ENCODE measurements at regions not wholly inside any gene's neighbourhood (a gene's known extent, or its start where the extent isn't known, plus 50 kb on each side); places are given as distances from the start of the nearest gene placed in this dataset.

DNA sequence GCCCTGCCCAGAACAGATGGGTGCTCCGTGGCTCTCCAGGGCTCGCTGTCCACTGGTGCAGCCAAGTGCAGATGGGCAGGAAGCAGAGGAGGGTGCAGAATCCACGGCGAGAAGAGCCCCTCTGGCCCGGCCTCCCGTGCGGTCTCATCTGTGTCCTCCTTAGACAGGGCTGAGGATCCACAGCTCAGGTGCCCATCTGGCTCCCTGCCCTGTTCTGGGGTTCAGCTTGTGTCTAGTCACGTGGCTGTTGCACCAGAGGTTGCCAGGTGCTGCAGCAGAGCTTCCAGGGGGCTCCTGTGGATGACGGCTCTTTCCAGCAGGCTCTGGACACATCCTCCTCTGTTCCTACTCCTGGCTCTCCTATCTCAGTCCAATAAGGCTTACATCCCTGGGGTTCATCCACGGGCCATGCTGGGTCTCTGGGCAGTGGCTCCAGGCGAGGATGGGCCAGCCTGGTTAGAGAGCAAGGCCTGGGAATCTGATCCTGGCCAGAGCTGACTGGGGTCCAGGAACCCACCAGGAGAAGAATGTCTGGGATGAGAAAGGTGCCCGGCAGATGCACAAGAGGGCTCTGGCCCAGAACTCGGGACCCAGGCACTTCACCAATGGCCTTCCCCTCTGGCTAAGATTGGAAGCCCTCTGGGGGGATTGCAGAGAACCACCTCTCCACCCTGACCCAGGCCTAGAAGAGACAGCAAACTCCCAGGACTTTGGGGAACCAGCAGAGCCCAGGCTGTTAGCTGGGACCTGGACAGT lies 116.3 kb upstream of the ID2 start:
- Histone ChIP-seq H3K27ac (no peak overlapping the region), H3K36me3 (no peaks in the 10 kb centered on the region), H3K4me3 (no peak overlapping the region), H3K9me3 (peaks cover 0 to 2% (median 0%) of the 10 kb centered on the region in 3 donors), H3K27me3 (no peaks in the 10 kb centered on the region), H3K4me1 (no peaks in the 10 kb centered on the region)
- WGBS, 2 donors: 83% methylated on average over 4 of the region's 13 CpGs; no CpG with 5 or more reads in 1 of the 2 donors
- intact Hi-C loops (cut with DNase I): no loop called here
- no peak for TF ChIP-seq POLR2A (IDR thresholded peaks at IDR 0.05)
- TF ChIP-seq, protein P1, sequence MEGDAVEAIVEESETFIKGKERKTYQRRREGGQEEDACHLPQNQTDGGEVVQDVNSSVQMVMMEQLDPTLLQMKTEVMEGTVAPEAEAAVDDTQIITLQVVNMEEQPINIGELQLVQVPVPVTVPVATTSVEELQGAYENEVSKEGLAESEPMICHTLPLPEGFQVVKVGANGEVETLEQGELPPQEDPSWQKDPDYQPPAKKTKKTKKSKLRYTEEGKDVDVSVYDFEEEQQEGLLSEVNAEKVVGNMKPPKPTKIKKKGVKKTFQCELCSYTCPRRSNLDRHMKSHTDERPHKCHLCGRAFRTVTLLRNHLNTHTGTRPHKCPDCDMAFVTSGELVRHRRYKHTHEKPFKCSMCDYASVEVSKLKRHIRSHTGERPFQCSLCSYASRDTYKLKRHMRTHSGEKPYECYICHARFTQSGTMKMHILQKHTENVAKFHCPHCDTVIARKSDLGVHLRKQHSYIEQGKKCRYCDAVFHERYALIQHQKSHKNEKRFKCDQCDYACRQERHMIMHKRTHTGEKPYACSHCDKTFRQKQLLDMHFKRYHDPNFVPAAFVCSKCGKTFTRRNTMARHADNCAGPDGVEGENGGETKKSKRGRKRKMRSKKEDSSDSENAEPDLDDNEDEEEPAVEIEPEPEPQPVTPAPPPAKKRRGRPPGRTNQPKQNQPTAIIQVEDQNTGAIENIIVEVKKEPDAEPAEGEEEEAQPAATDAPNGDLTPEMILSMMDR (IDR thresholded peaks at IDR 0.05): no peak
- DNase-seq: no peak

DNA sequence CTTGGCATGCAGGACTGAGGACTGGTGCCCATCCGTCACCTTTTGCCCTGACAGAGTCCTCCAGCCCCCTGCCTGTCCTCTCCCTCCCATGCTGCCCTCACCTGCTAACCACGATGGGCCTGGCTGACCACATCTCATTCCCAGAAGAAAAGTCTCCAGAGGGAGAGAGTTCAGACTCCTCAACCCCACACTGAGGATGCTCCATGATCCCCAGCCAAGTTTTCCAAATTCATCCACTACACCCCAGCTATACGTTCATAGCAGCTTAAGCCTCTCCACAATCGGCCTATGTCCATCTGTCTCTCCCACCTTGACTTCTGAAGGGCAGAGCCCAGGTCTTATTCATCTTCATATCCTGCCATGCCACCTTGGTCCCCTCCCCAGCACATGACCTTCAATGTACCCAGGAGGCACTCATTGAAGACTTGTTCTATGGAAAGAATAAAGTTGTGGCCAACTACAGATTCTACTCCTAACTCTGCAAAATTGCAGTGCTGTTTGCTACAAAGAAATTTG lies 115.6 kb upstream of the ID2 start:
- no peaks in the 10 kb centered on the region for H3K9me3 ChIP-seq
- intact Hi-C loops (cut with DNase I): no loop called here
- H3K27me3 ChIP-seq: no peaks in the 10 kb centered on the region
- H3K36me3 ChIP-seq: no peaks in the 10 kb centered on the region
- no peak for DNase-seq
- no peaks in the 10 kb centered on the region for H3K4me1 ChIP-seq
- 87 to 88% methylated on average over 4 of the region's 4 CpGs for WGBS, 2 donors
- no peak overlapping the region for H3K4me3 ChIP-seq
- TF ChIP-seq, protein P1 (IDR thresholded peaks at IDR 0.05): no peak
- no peak for TF ChIP-seq POLR2A (IDR thresholded peaks at IDR 0.05)
- no peak overlapping the region for H3K27ac ChIP-seq

GRCh38 chr2:8566774-8567468 lies 114.9 kb upstream of the ID2 start:
- no peak for TF ChIP-seq POLR2A (IDR thresholded peaks at IDR 0.05)
- Histone ChIP-seq H3K4me1 (no peaks in the 10 kb centered on the region), H3K9me3 (no peaks in the 10 kb centered on the region), H3K4me3 (no peak overlapping the region), H3K27me3 (no peaks in the 10 kb centered on the region), H3K36me3 (no peaks in the 10 kb centered on the region), H3K27ac (no peak overlapping the region)
- intact Hi-C loops (cut with DNase I): no loop called here
- WGBS, 2 donors: 79 to 83% methylated on average over 15 of the region's 15 CpGs
- DNase-seq: no peak

GRCh38 chr2:8567469-8568260 lies 114.2 kb upstream of the ID2 start:
- TF ChIP-seq, protein P1 (IDR thresholded peaks at IDR 0.05): no peak
- TF ChIP-seq POLR2A (IDR thresholded peaks at IDR 0.05): no peak
- intact Hi-C loops (cut with DNase I): no loop called here
- 86 to 88% methylated on average over 5 to 10 of the region's 15 CpGs for WGBS, 2 donors

GRCh38 chr2:8568543-8569302 lies 113.1 kb upstream of the ID2 start:
- TF ChIP-seq, protein P1 (IDR thresholded peaks at IDR 0.05): no peak
- no peak for TF ChIP-seq POLR2A (IDR thresholded peaks at IDR 0.05)
- WGBS, 2 donors: 81% methylated on average over 11 to 12 of the region's 12 CpGs
- DNase-seq: no peak

More at GRCh38 chr2:8567469-8568260, 114.2 kb upstream of the ID2 start:
- no peaks in the 10 kb centered on the region for H3K4me1 ChIP-seq
- H3K27ac ChIP-seq: no peak overlapping the region
- H3K4me3 ChIP-seq: no peak overlapping the region
- H3K36me3 ChIP-seq: no peaks in the 10 kb centered on the region
- no peaks in the 10 kb centered on the region for H3K9me3 ChIP-seq
- DNase-seq: no peak
- no peaks in the 10 kb centered on the region for H3K27me3 ChIP-seq

More at GRCh38 chr2:8568543-8569302, 113.1 kb upstream of the ID2 start:
- no peaks in the 10 kb centered on the region for H3K36me3 ChIP-seq
- H3K9me3 ChIP-seq: no peaks in the 10 kb centered on the region
- H3K27ac ChIP-seq: no peak overlapping the region
- intact Hi-C loops (cut with DNase I): no loop called here
- no peaks in the 10 kb centered on the region for H3K4me1 ChIP-seq
- H3K4me3 ChIP-seq: no peak overlapping the region
- no peaks in the 10 kb centered on the region for H3K27me3 ChIP-seq
